Smooth muscle cell (in vitro differentiated cells): ENCODE measurements at regions not wholly inside any gene's neighbourhood (a gene's known extent, or its start where the extent isn't known, plus 50 kb on each side); places are given as distances from the start of the nearest gene placed in this dataset.
A peak's percentile ranks its signal among the peaks of the same experiment; 100 is the strongest.

Experiments used
- DNase-seq: peaks from one replicate; lab custom pipeline; 2025; ENCODE audit not compliant: unreplicated experiment; lab: John Stamatoyannopoulos, UW
- H2AFZ ChIP-seq: fragments of 200-600 bp; sonication (generic); 2 replicates; pipeline ENCODE4 v1.6.0; 2016; ENCODE audit warnings: antibody characterized with exemption, low read depth, mild to moderate bottlenecking
- H3F3A ChIP-seq: fragments of 200-600 bp; sonication (generic); 2 replicates; pipeline ENCODE4 v1.6.0; 2017; ENCODE audit warnings: antibody characterized with exemption, low read depth
- H3K27ac ChIP-seq: fragments of 200-600 bp; sonication (generic); 2 replicates; pipeline ENCODE4 v1.5.1; 2016; ENCODE audit warnings: low read depth, mild to moderate bottlenecking
- H3K27me3 ChIP-seq: fragments of 200-600 bp; sonication (generic); 2 replicates; pipeline ENCODE4 v1.6.1; 2016; ENCODE audit warnings: low read depth, mild to moderate bottlenecking
- H3K36me3 ChIP-seq: fragments of 200-600 bp; sonication (generic); 2 replicates; pipeline ENCODE4 v1.5.1; 2016; ENCODE audit warnings: low read depth
- H3K4me1 ChIP-seq: fragments of 200-600 bp; sonication (generic); 2 replicates; pipeline ENCODE4 v1.5.1; 2016; ENCODE audit warnings: low read depth
- H3K4me2 ChIP-seq: fragments of 200-600 bp; sonication (generic); 2 replicates; pipeline ENCODE4 v1.6.0; 2016; ENCODE audit warnings: mild to moderate bottlenecking
- H3K4me3 ChIP-seq: fragments of 200-600 bp; sonication (generic); 2 replicates; pipeline ENCODE4 v1.5.1; 2016; ENCODE audit warnings: mild to moderate bottlenecking
- H3K79me2 ChIP-seq: fragments of 200-600 bp; sonication (generic); 2 replicates; pipeline ENCODE4 v1.6.0; 2016; ENCODE audit warnings: low read depth, mild to moderate bottlenecking
- H3K9ac ChIP-seq: fragments of 200-600 bp; sonication (generic); 2 replicates; pipeline ENCODE4 v1.6.0; 2016; ENCODE audit warnings: low read depth
- H3K9me3 ChIP-seq: fragments of 200-600 bp; sonication (generic); replicated peaks from 2 replicates; pipeline ENCODE4 v1.5.1; 2016; ENCODE audit warnings: low read depth
- H4K20me1 ChIP-seq: fragments of 200-600 bp; sonication (generic); 2 replicates; pipeline ENCODE4 v1.6.0; 2016; ENCODE audit warnings: low read depth
- WGBS: methylation state at CpG from one replicate; pipeline ENCODE4 v1.1.7; 2016; ENCODE audit warnings: low lambda C conversion rate; 5-methylcytosine and 5-hydroxymethylcytosine counted together
- TF ChIP-seq, protein P1 (sequence below): fragments of 200-600 bp; sonication (generic); IDR thresholded peaks from 2 replicates; pipeline ENCODE4 v1.5.1; 2017; ENCODE audit warnings: borderline replicate concordance, mild to moderate bottlenecking, antibody characterized with exemption; ENCODE audit not compliant: insufficient read depth, poor library complexity, severe bottlenecking

DNA sequence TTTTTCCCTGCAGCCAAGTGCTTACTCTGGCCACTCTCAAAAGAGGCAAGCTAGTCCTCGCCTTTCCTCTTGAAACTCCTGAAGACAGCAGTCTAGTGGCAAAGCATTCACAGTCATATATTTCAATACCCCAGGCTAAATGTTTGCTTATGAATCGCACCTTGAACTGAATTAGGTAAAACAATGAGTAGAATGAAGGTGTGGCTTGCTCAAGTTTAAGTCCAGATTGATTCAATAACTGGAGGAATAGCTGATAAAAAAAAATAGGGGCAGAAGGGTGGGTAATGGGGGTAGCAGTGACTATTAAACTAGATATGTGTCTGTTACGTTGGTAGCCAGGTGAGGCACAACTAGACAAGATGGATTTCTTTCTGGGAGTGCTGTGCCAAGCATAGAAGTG is 88.2 kb upstream of the EPB41L3 start:
- 87% methylated on average over 3 of the region's 3 CpGs for WGBS
- no peaks in the 10 kb centered on the region for H3K9me3 ChIP-seq

DNA sequence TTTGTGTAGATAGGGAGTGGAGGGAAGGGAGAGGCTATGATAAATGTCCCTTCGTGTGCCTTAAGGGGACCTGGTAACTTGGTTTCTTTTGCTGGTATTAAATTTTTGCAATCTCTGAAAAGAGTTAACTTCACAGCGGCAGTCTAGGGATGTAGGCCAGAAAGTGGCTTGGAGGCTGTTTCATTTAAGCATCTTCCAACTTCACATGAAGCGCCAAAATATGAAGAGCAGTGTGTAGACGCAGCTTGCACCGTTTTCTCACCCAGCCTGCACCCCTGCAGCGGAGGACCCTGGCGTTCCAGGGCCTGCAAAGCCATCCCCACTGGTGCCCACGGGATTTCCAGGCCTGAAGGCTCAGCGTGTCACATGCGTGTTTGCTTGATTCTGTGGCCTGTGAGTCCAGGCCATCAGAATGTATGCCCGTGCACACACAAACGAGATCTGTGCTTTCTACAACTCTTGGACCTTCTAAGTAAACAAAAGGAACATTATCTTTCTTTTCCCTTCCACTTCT is 87.2 kb upstream of the EPB41L3 start:
- Histone ChIP-seq H3K4me2 (peak overlapping the region; percentile 98), H4K20me1 (no peaks in the 10 kb centered on the region), H3K4me1 (peaks cover 5% of the 10 kb centered on the region), H3K36me3 (no peaks in the 10 kb centered on the region), H3K4me3 (peak overlapping the region; percentile 73), H3K79me2 (no peaks in the 10 kb centered on the region), H3K9me3 (no peaks in the 10 kb centered on the region), H3F3A (no peaks in the 10 kb centered on the region), H3K27me3 (peaks cover 59% of the 10 kb centered on the region), H3K27ac (no peak overlapping the region), H3K9ac (no peak overlapping the region), H2AFZ (no peak overlapping the region)
- WGBS: 84% methylated on average over 12 of the region's 12 CpGs
- DNase-seq: no peak
- TF ChIP-seq, protein P1, sequence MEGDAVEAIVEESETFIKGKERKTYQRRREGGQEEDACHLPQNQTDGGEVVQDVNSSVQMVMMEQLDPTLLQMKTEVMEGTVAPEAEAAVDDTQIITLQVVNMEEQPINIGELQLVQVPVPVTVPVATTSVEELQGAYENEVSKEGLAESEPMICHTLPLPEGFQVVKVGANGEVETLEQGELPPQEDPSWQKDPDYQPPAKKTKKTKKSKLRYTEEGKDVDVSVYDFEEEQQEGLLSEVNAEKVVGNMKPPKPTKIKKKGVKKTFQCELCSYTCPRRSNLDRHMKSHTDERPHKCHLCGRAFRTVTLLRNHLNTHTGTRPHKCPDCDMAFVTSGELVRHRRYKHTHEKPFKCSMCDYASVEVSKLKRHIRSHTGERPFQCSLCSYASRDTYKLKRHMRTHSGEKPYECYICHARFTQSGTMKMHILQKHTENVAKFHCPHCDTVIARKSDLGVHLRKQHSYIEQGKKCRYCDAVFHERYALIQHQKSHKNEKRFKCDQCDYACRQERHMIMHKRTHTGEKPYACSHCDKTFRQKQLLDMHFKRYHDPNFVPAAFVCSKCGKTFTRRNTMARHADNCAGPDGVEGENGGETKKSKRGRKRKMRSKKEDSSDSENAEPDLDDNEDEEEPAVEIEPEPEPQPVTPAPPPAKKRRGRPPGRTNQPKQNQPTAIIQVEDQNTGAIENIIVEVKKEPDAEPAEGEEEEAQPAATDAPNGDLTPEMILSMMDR: no peak

More for the DNA sequence above, 88.2 kb upstream of the EPB41L3 start:
- DNase-seq: no peak
- H3K9ac ChIP-seq: no peak overlapping the region
- H3K27me3 ChIP-seq: peaks cover 54% of the 10 kb centered on the region
- H3K79me2 ChIP-seq: no peaks in the 10 kb centered on the region
- no peak overlapping the region for H3K4me3 ChIP-seq
- no peaks in the 10 kb centered on the region for H3F3A ChIP-seq
- peaks cover 5% of the 10 kb centered on the region for H3K4me1 ChIP-seq
- H4K20me1 ChIP-seq: no peaks in the 10 kb centered on the region
- H2AFZ ChIP-seq: no peak overlapping the region
- H3K4me2 ChIP-seq: no peak overlapping the region
- H3K36me3 ChIP-seq: no peaks in the 10 kb centered on the region
- TF ChIP-seq, protein P1: no peak
- no peak overlapping the region for H3K27ac ChIP-seq

DNA sequence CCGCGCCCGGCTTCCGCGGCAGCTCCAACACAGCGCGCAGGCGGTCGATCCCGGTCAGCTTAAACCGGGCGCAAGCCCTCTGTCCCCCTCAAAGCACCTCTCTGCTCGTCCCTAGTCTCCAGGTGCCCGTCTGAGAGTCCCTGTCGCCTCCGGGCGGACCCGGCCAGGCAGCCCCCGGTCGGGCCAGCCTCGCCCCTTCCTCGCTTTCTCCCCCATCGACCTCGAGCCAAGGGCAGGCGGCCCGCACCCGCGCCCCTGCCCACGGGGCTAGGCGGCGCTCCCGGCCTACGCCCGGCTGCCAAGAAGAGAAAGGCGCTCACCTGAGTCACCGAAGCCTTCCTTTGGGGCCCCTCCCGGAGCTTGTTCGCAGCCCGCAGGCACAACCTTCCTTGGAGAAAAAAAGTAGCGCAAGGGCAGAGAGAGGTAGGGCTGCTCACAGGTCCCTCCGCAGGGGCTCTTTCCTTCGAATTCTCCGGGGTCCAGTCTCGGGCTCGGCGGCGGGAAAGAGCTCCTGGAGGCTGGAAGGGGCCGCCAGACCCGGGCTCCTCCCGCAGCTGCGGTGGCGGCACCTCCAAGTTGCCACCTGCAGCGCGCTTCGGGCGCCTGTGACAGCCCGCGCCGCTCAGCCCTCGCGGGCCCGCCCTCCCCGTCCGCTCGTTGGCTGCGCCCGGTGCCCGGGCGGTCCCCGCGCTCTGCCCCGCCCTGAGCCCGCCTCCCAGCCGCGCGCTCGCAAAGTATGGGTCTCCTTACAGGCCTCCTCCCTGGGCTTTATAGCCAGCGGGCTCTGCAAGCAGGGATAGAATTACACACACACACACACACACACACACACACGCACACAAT is 86.5 kb upstream of the EPB41L3 start:
- peak; percentile 12 for DNase-seq
- peaks cover 5% of the 10 kb centered on the region for H3K4me1 ChIP-seq
- 1% methylated on average over 60 of the region's 79 CpGs for WGBS
- H3K4me2 ChIP-seq: peak overlapping the region; percentile 98
- no peaks in the 10 kb centered on the region for H3K79me2 ChIP-seq
- H3K27me3 ChIP-seq: peaks cover 66% of the 10 kb centered on the region
- H3K4me3 ChIP-seq: peak overlapping the region; percentile 73
- no peaks in the 10 kb centered on the region for H3K9me3 ChIP-seq
- no peaks in the 10 kb centered on the region for H4K20me1 ChIP-seq
- no peaks in the 10 kb centered on the region for H3F3A ChIP-seq
- TF ChIP-seq, protein P1: no peak
- peak overlapping the region; percentile 33 for H3K27ac ChIP-seq
- no peaks in the 10 kb centered on the region for H3K36me3 ChIP-seq
- H3K9ac ChIP-seq: peak overlapping the region; percentile 16
- H2AFZ ChIP-seq: peak overlapping the region; percentile 84
